IMR-90 (cell line): ENCODE measurements at regions not wholly inside any gene's neighbourhood (a gene's known extent, or its start where the extent isn't known, plus 50 kb on each side); places are given as distances from the start of the nearest gene placed in this dataset.

Source experiments
- ATAC-seq: fragments of 200-7000 bp; cut with Tn5 transposase; 2 replicates; pipeline ENCODE4 v1.9.1; 2020; ENCODE audit warnings: low read depth, mild to moderate bottlenecking, moderate library complexity
- BruUV-seq: library from RNA; stranded (reverse); fragments of 400-500 nt; replicated peaks from 2 replicates; lab custom pipeline; 2021; lab: Mats Ljungman, UMichigan
- CTCF ChIA-PET: fragments of 300-600 bp; formaldehyde crosslinking; extraction: SDS; loops from one replicate; lab custom pipeline; 2021; ENCODE audit warnings: antibody characterized with exemption; lab: Yijun Ruan, JAX
- POLR2A ChIA-PET: fragments of 300-600 bp; sonication (Branson Sonifier 250); formaldehyde crosslinking; loops from one replicate; lab custom pipeline; 2022; ENCODE audit warnings: antibody characterized with exemption; ENCODE audit not compliant: unreplicated experiment; lab: Charles Lee
- DNase-seq: peaks from one replicate; pipeline ENCODE4 v3.0.0; 2013
- H2AFZ ChIP-seq: replicated peaks from 2 replicates; pipeline ENCODE3; 2013; ENCODE audit warnings: low read length, mild to moderate bottlenecking; ENCODE audit not compliant: poor library complexity
- H2AK5ac ChIP-seq: 2 replicates; pipeline ENCODE4 v1.6.1; 2013; ENCODE audit warnings: low read depth, low read length, inconsistent platforms
- H2AK9ac ChIP-seq: replicated peaks from 2 replicates; pipeline ENCODE3; 2013; ENCODE audit warnings: mild to moderate bottlenecking, low read depth, low read length, moderate library complexity; ENCODE audit not compliant: poor library complexity
- H2BK120ac ChIP-seq: 2 replicates; pipeline ENCODE4 v1.6.1; 2013; ENCODE audit warnings: low read depth, low read length, inconsistent platforms
- H2BK15ac ChIP-seq: 3 replicates; pipeline ENCODE4 v1.6.1; 2013; ENCODE audit warnings: low read depth, low read length, inconsistent platforms
- H2BK20ac ChIP-seq: 2 replicates; pipeline ENCODE4 v1.6.1; 2013; ENCODE audit warnings: low read depth, mild to moderate bottlenecking, inconsistent platforms, low read length, moderate library complexity
- H2BK5ac ChIP-seq: 2 replicates; pipeline ENCODE4 v1.6.1; 2013; ENCODE audit warnings: mild to moderate bottlenecking, low read depth, low read length, inconsistent platforms; ENCODE audit not compliant: poor library complexity, severe bottlenecking
- H3K14ac ChIP-seq: replicated peaks from 2 replicates; pipeline ENCODE4 v1.6.1; 2013; ENCODE audit warnings: low read depth, low read length, inconsistent platforms
- H3K18ac ChIP-seq: 2 replicates; pipeline ENCODE4 v1.6.1; 2013; ENCODE audit warnings: low read depth, low read length, control low read depth
- H3K23ac ChIP-seq: 2 replicates; pipeline ENCODE4 v1.6.1; 2013; ENCODE audit warnings: low read depth, low read length, inconsistent platforms
- H3K27ac ChIP-seq: 2 replicates; pipeline ENCODE4 v1.5.1; 2013; ENCODE audit warnings: mild to moderate bottlenecking, control low read depth, low read length; ENCODE audit not compliant: insufficient read depth
- H3K27me3 ChIP-seq: 2 replicates; pipeline ENCODE4 v1.6.1; 2013; ENCODE audit warnings: low read length; ENCODE audit not compliant: control insufficient read depth, insufficient read depth
- H3K36me3 ChIP-seq: 2 replicates; pipeline ENCODE4 v1.6.1; 2013; ENCODE audit warnings: low read length, mixed read lengths; ENCODE audit not compliant: control insufficient read depth, insufficient read depth
- H3K4ac ChIP-seq: 2 replicates; pipeline ENCODE4 v1.6.1; 2013; ENCODE audit warnings: low read depth, low read length, inconsistent platforms
- H3K4me1 ChIP-seq: 2 replicates; pipeline ENCODE4 v1.6.1; 2013; ENCODE audit warnings: low read length, mixed read lengths; ENCODE audit not compliant: control insufficient read depth, insufficient read depth
- H3K4me2 ChIP-seq: 2 replicates; pipeline ENCODE4 v1.6.1; 2013; ENCODE audit warnings: low read depth, mild to moderate bottlenecking, control low read depth, low read length, moderate library complexity
- H3K4me3 ChIP-seq: 2 replicates; pipeline ENCODE4 v1.5.1; 2013; ENCODE audit warnings: low read depth, mild to moderate bottlenecking, control low read depth, low read length, moderate library complexity; ENCODE audit not compliant: insufficient read depth
- H3K56ac ChIP-seq: 2 replicates; pipeline ENCODE4 v1.6.1; 2013; ENCODE audit warnings: low read length, inconsistent platforms; ENCODE audit not compliant: insufficient read depth; ENCODE audit errors: extremely low read depth
- H3K79me1 ChIP-seq, 2 experiments: 2 replicates each; pipeline ENCODE4 v1.6.1; 2013; ENCODE audit warnings: low read length in 2 of 2, inconsistent platforms in 1 of 2, low read depth in 1 of 2
- H3K9ac ChIP-seq: 2 replicates; pipeline ENCODE4 v1.6.1; 2013; ENCODE audit warnings: low read depth, low read length, control low read depth
- H3K9me1 ChIP-seq: 2 replicates; pipeline ENCODE4 v1.6.1; 2013; ENCODE audit warnings: low read length, inconsistent platforms; ENCODE audit not compliant: insufficient read depth
- H3K9me3 ChIP-seq: 2 replicates; pipeline ENCODE4 v1.6.1; 2013; ENCODE audit warnings: low read length; ENCODE audit not compliant: control insufficient read depth, insufficient read depth
- H4K20me1 ChIP-seq: 2 replicates; pipeline ENCODE4 v1.6.1; 2013; ENCODE audit warnings: low read length, inconsistent platforms; ENCODE audit not compliant: insufficient read depth
- H4K5ac ChIP-seq: 2 replicates; pipeline ENCODE4 v1.6.1; 2013; ENCODE audit warnings: mild to moderate bottlenecking, low read depth, low read length, control low read depth
- H4K8ac ChIP-seq, 2 experiments: 2 replicates each; pipeline ENCODE4 v1.6.1; 2013; ENCODE audit warnings: low read depth in 2 of 2, low read length in 2 of 2, control low read depth in 1 of 2, inconsistent platforms in 1 of 2
- H4K91ac ChIP-seq: 2 replicates; pipeline ENCODE4 v1.6.1; 2013; ENCODE audit warnings: low read depth, low read length, inconsistent platforms; ENCODE audit not compliant: insufficient read depth
- NFE2L2 ChIP-seq: fragments of 150-350 bp; IDR thresholded peaks from 2 replicates; pipeline ENCODE4 v1.6.1; 2016; ENCODE audit warnings: low read depth, mild to moderate bottlenecking, low read length
- WGBS, 2 experiments: methylation state at CpG; one replicate each; pipeline versions ENCODE4 v1.1.5 to v1.1.7; 2013; ENCODE audit warnings: missing lambda C conversion rate in 2 of 2; ENCODE audit not compliant: insufficient read length in 1 of 2; ENCODE audit errors: extremely low coverage in 2 of 2; 5-methylcytosine and 5-hydroxymethylcytosine counted together
- dilution Hi-C: fragments of 300-500 bp; cut with HindIII; formaldehyde crosslinking; loops from one replicate; pipeline ENCODE4 v1.14.3; 2018; ENCODE audit warnings: low sequenced_read_pairs; ENCODE audit not compliant: unreplicated experiment
- in situ Hi-C: fragments of 300-500 bp; cut with MboI; formaldehyde crosslinking; loops from 3 replicates; pipeline ENCODE4 v1.14.3; 2019; ENCODE audit warnings: low sequenced_read_pairs, inconsistent platforms, mixed read lengths
- intact Hi-C: fragments of 100-400 bp; cut with micrococcal nuclease; formaldehyde crosslinking; loops from 2 replicates; pipeline ENCODE4 v1.10.0; 2022
- TF ChIP-seq, protein P1 (sequence below): conservative IDR thresholded peaks from 2 replicates; pipeline ENCODE4 v1.5.1; 2012; ENCODE audit warnings: mild to moderate bottlenecking, low read depth, low read length, improper control_type of control experiment

DNA sequence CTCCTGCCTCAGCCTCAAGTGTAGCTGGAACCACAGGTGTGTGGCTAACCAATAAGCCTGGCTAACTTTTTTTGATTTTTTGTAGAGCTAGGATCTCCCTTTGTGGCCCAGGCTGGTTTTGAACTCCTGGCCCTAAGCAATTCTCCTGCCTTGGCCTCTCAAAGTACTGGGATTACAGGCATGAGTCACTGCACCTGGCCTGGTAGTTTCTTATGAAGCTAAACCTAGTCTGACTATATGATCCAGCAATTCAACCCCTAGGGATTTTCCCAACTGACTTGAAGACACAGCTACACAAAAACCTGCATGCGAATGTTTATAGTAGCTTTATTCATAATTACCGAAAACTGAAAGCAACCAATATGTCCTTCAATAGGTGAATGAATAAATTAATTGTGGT is 176.2 kb upstream of the IRX3 start:
- dilution Hi-C loops (no loop called here), intact Hi-C loops (no loop called here), in situ Hi-C loops (no loop called here)
- Histone ChIP-seq H3K4ac (no peak overlapping the region), H3K9ac (no peak overlapping the region), H4K20me1 (no peaks in the 10 kb centered on the region), H3K9me1 (no peaks in the 10 kb centered on the region), H3K4me1 (no peaks in the 10 kb centered on the region), H3K9me3 (no peaks in the 10 kb centered on the region), H2BK15ac (no peak overlapping the region), H3K4me2 (no peak overlapping the region), H3K23ac (no peak overlapping the region), H3K79me1 (no peaks in the 10 kb centered on the region), H4K5ac (no peak overlapping the region), H3K27me3 (no peaks in the 10 kb centered on the region), H4K91ac (no peak overlapping the region), H2AK9ac (no peak overlapping the region), H4K8ac (no peak overlapping the region), H3K27ac (no peak overlapping the region), H2AK5ac (no peak overlapping the region), H3K4me3 (no peak overlapping the region), H3K14ac (no peak overlapping the region), H3K36me3 (no peaks in the 10 kb centered on the region), H2AFZ (no peak overlapping the region), H3K56ac (no peak overlapping the region), H2BK20ac (no peak overlapping the region), H3K18ac (no peak overlapping the region), H2BK5ac (no peak overlapping the region), H2BK120ac (no peak overlapping the region)
- POLR2A ChIA-PET = no interaction called here
- ATAC-seq (no peak), DNase-seq (no peak)
- CTCF ChIA-PET = no interaction called here
- WGBS, 2 experiments = no CpG with 5 or more reads among the region's 2 CpGs
- TF ChIP-seq, protein P1, sequence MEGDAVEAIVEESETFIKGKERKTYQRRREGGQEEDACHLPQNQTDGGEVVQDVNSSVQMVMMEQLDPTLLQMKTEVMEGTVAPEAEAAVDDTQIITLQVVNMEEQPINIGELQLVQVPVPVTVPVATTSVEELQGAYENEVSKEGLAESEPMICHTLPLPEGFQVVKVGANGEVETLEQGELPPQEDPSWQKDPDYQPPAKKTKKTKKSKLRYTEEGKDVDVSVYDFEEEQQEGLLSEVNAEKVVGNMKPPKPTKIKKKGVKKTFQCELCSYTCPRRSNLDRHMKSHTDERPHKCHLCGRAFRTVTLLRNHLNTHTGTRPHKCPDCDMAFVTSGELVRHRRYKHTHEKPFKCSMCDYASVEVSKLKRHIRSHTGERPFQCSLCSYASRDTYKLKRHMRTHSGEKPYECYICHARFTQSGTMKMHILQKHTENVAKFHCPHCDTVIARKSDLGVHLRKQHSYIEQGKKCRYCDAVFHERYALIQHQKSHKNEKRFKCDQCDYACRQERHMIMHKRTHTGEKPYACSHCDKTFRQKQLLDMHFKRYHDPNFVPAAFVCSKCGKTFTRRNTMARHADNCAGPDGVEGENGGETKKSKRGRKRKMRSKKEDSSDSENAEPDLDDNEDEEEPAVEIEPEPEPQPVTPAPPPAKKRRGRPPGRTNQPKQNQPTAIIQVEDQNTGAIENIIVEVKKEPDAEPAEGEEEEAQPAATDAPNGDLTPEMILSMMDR = no peak
- no peak for TF ChIP-seq NFE2L2
- BruUV-seq = no TSS peak
